H1 (cell line): ENCODE measurements at regions not wholly inside any gene's neighbourhood (a gene's known extent, or its start where the extent isn't known, plus 50 kb on each side); places are given as distances from the start of the nearest gene placed in this dataset.

Experiments used
- CTCF ChIA-PET: fragments of 300-600 bp; sonication (Branson Sonifier 250); formaldehyde crosslinking; loops from one replicate; lab custom pipeline; 2021; ENCODE audit not compliant: partially characterized antibody; lab: Charles Lee
- POLR2A ChIA-PET: fragments of 300-600 bp; sonication (Branson Sonifier 250); formaldehyde crosslinking; loops from one replicate; lab custom pipeline; 2021; ENCODE audit warnings: inconsistent platforms; ENCODE audit not compliant: partially characterized antibody; lab: Charles Lee
- DNase-seq, 2 experiments: peaks; one replicate each; pipeline versions ENCODE4 v3.0.0 to v3.0.0-alpha.2; 2010 to 2022; ENCODE audit warnings: low spot score in 2 of 2, low read depth in 1 of 2, mixed read lengths in 1 of 2
- FAIRE-seq: peaks from 2 replicates; lab custom pipeline; 2011; peaks lifted over from hg19 to GRCh38; lab: Jason Lieb, UNC
- H2AFZ ChIP-seq: 2 replicates; pipeline ENCODE4 v1.8.1; 2012; ENCODE audit warnings: low read length, inconsistent platforms
- H2AK5ac ChIP-seq: 2 replicates; pipeline ENCODE4 v1.6.1; 2013; ENCODE audit warnings: low read depth, low read length
- H2BK120ac ChIP-seq: replicated peaks from 2 replicates; pipeline ENCODE3; 2013; ENCODE audit warnings: low read depth, low read length, inconsistent platforms
- H2BK12ac ChIP-seq: 2 replicates; pipeline ENCODE4 v1.6.1; 2013; ENCODE audit warnings: low read depth, low read length
- H2BK15ac ChIP-seq: 2 replicates; pipeline ENCODE4 v1.6.1; 2013; ENCODE audit warnings: low read length
- H2BK20ac ChIP-seq: 2 replicates; pipeline ENCODE4 v1.6.1; 2013; ENCODE audit warnings: low read length
- H2BK5ac ChIP-seq: 2 replicates; pipeline ENCODE4 v1.6.1; 2013; ENCODE audit warnings: low read depth, low read length
- H3K14ac ChIP-seq: 2 replicates; pipeline ENCODE4 v1.6.1; 2013; ENCODE audit warnings: inconsistent platforms; ENCODE audit not compliant: insufficient read length
- H3K18ac ChIP-seq: 2 replicates; pipeline ENCODE4 v1.6.1; 2013; ENCODE audit warnings: low read length; ENCODE audit errors: extremely low read depth
- H3K23ac ChIP-seq: 2 replicates; pipeline ENCODE4 v1.6.1; 2013; ENCODE audit warnings: inconsistent platforms; ENCODE audit not compliant: insufficient read length
- H3K23me2 ChIP-seq: 2 replicates; pipeline ENCODE4 v1.6.1; 2013; ENCODE audit warnings: low read depth, low read length
- H3K27ac ChIP-seq: 2 replicates; pipeline ENCODE4 v1.6.1; 2011; ENCODE audit warnings: low read depth, low read length, inconsistent platforms
- H3K27me3 ChIP-seq, 4 experiments: replicated peaks in 1 of 4; 1 replicate in 1 of 4; 2 replicates in 3 of 4; pipeline versions ENCODE4 v1.6.1 to v1.8.1; 2011 to 2013; ENCODE audit warnings: low read length in 3 of 4, mild to moderate bottlenecking in 3 of 4, inconsistent platforms in 2 of 4, mixed read lengths in 2 of 4, moderate library complexity in 1 of 4; ENCODE audit not compliant: control insufficient read depth in 3 of 4, insufficient read depth in 3 of 4; ENCODE audit errors: extremely low read depth in 1 of 4
- H3K36me3 ChIP-seq, 4 experiments: 2 replicates each; pipeline versions ENCODE4 v1.6.1 to v1.8.1; 2011 to 2013; ENCODE audit warnings: mild to moderate bottlenecking in 4 of 4, low read length in 3 of 4, moderate library complexity in 2 of 4, control low read depth in 1 of 4, inconsistent platforms in 1 of 4; ENCODE audit not compliant: insufficient read depth in 4 of 4, control insufficient read depth in 2 of 4
- H3K4ac ChIP-seq: replicated peaks from 2 replicates; pipeline ENCODE3; 2013; ENCODE audit warnings: low read length, low read depth, mixed read lengths, inconsistent platforms; ENCODE audit not compliant: insufficient read length
- H3K4me1 ChIP-seq, 4 experiments: replicated peaks in 1 of 4; 1 replicate in 1 of 4; 2 replicates in 3 of 4; pipeline versions ENCODE4 v1.6.1 to v1.8.1; 2011 to 2013; ENCODE audit warnings: low read length in 3 of 4, inconsistent platforms in 2 of 4, mixed read lengths in 1 of 4; ENCODE audit not compliant: insufficient read depth in 4 of 4, control insufficient read depth in 3 of 4
- H3K4me2 ChIP-seq, 2 experiments: 2 replicates each; pipeline versions ENCODE4 v1.6.1 to v1.8.1; 2011 to 2013; ENCODE audit warnings: low read depth in 2 of 2, low read length in 2 of 2, control low read depth in 1 of 2, inconsistent platforms in 1 of 2, mild to moderate bottlenecking in 1 of 2; ENCODE audit not compliant: insufficient read depth in 1 of 2
- H3K4me3 ChIP-seq, 4 experiments: fragments of 200-600, 300-600 bp in 1 of 4; sonication (generic), shearing (Covaris generic), sonication (Bioruptor Twin) in 1 of 4; 2 replicates each; pipeline versions ENCODE4 v1.5.1 to v1.8.1; 2011 to 2016; ENCODE audit warnings: low read length in 4 of 4, low read depth in 3 of 4, control low read depth in 2 of 4, inconsistent platforms in 2 of 4, mild to moderate bottlenecking in 2 of 4, mixed read lengths in 1 of 4, moderate library complexity in 1 of 4; ENCODE audit not compliant: insufficient read depth in 2 of 4; ENCODE audit errors: extremely low read depth in 1 of 4
- H3K56ac ChIP-seq: replicated peaks from 2 replicates; pipeline ENCODE3; 2013; ENCODE audit warnings: low read depth, mild to moderate bottlenecking, mixed read lengths, low read length, inconsistent platforms; ENCODE audit not compliant: insufficient read length
- H3K79me1 ChIP-seq: 2 replicates; pipeline ENCODE4 v1.6.1; 2013; ENCODE audit warnings: low read depth, low read length, control low read depth
- H3K79me2 ChIP-seq, 2 experiments: 2 replicates each; pipeline versions ENCODE4 v1.6.1 to v1.8.1; 2012 to 2013; ENCODE audit warnings: low read length in 2 of 2, mild to moderate bottlenecking in 2 of 2, inconsistent platforms in 1 of 2; ENCODE audit not compliant: insufficient read depth in 2 of 2, control insufficient read depth in 1 of 2
- H3K9ac ChIP-seq, 4 experiments: replicated peaks in 1 of 4; 1 replicate in 1 of 4; 2 replicates in 3 of 4; pipeline versions ENCODE4 v1.6.1 to v1.8.1; 2011 to 2013; ENCODE audit warnings: low read depth in 3 of 4, low read length in 3 of 4, control low read depth in 2 of 4, mild to moderate bottlenecking in 2 of 4, moderate library complexity in 2 of 4, inconsistent platforms in 1 of 4; ENCODE audit errors: extremely low read depth in 1 of 4
- H3K9me3 ChIP-seq, 2 experiments: 2 replicates each; pipeline versions ENCODE4 v1.6.1 to v1.8.1; 2012 to 2013; ENCODE audit warnings: mild to moderate bottlenecking in 2 of 2, moderate library complexity in 2 of 2, control low read depth in 1 of 2, inconsistent platforms in 1 of 2, low read depth in 1 of 2, low read length in 1 of 2, mixed read lengths in 1 of 2; ENCODE audit not compliant: insufficient read depth in 2 of 2
- H4K20me1 ChIP-seq, 2 experiments: replicated peaks in 1 of 2; 2 replicates each; pipeline versions ENCODE3 to v1.8.1; 2011 to 2013; ENCODE audit warnings: inconsistent platforms in 2 of 2, low read length in 2 of 2, mild to moderate bottlenecking in 1 of 2; ENCODE audit not compliant: insufficient read depth in 2 of 2, control insufficient read depth in 1 of 2
- H4K5ac ChIP-seq: 2 replicates; pipeline ENCODE4 v1.6.1; 2013; ENCODE audit warnings: low read length, low read depth, mixed read lengths, inconsistent platforms; ENCODE audit not compliant: insufficient read length
- H4K8ac ChIP-seq: 2 replicates; pipeline ENCODE4 v1.8.0; 2013; ENCODE audit warnings: mild to moderate bottlenecking, moderate library complexity, low read length, inconsistent platforms; ENCODE audit not compliant: insufficient read depth; ENCODE audit errors: extremely low read depth
- H4K91ac ChIP-seq: replicated peaks from 2 replicates; pipeline ENCODE3; 2013; ENCODE audit warnings: low read length, mixed read lengths, inconsistent platforms; ENCODE audit not compliant: insufficient read length
- BRCA1 ChIP-seq: IDR thresholded peaks from 2 replicates; pipeline ENCODE4 v1.6.1; 2012; ENCODE audit warnings: low read depth, low read length, improper control_type of control experiment
- CBX8 ChIP-seq: fragments of 300-800, 300-1000 bp; sonication (generic); IDR thresholded peaks from 2 replicates; pipeline ENCODE4 v1.7.1; 2016; ENCODE audit warnings: low read depth, low read length, borderline replicate concordance
- CHD2 ChIP-seq: IDR thresholded peaks from 2 replicates; pipeline ENCODE4 v1.6.1; 2012; ENCODE audit warnings: low read length, improper control_type of control experiment
- GABPA ChIP-seq: IDR thresholded peaks from 2 replicates; pipeline ENCODE4 v1.6.1; 2011; ENCODE audit warnings: mild to moderate bottlenecking, low read length, moderate library complexity, borderline replicate concordance; ENCODE audit not compliant: insufficient read depth
- HDAC2 ChIP-seq, 2 experiments: fragments of 300-600 bp in 1 of 2; sonication (generic) in 1 of 2; IDR thresholded peaks; 2 replicates each; pipeline ENCODE4 v1.6.1; 2011 to 2012; ENCODE audit warnings: low read depth in 2 of 2, low read length in 2 of 2, mild to moderate bottlenecking in 2 of 2, moderate library complexity in 2 of 2, borderline replicate concordance in 1 of 2, inconsistent platforms in 1 of 2
- JUND ChIP-seq: IDR thresholded peaks from 2 replicates; pipeline ENCODE4 v1.6.1; 2011; ENCODE audit warnings: mild to moderate bottlenecking, improper control_type of control experiment, low read length
- MAX ChIP-seq: IDR thresholded peaks from 2 replicates; pipeline ENCODE4 v1.6.1; 2012; ENCODE audit warnings: inconsistent platforms
- RAD21 ChIP-seq, 2 experiments: IDR thresholded peaks in 1 of 2; conservative IDR thresholded peaks in 1 of 2; 2 replicates each; pipeline ENCODE4 v1.6.1; 2011; ENCODE audit warnings: low read depth in 2 of 2, low read length in 2 of 2, improper control_type of control experiment in 1 of 2, inconsistent platforms in 1 of 2, mild to moderate bottlenecking in 1 of 2, moderate library complexity in 1 of 2
- RNF2 ChIP-seq: fragments of 200-900, 300-1000 bp; sonication (generic); IDR thresholded peaks from 2 replicates; pipeline ENCODE4 v1.7.1; 2016; ENCODE audit warnings: borderline replicate concordance, low read depth, mild to moderate bottlenecking, antibody characterized with exemption, low read length; ENCODE audit not compliant: poor library complexity, severe bottlenecking; ENCODE audit errors: missing control alignments
- SP1 ChIP-seq: IDR thresholded peaks from 2 replicates; pipeline ENCODE4 v1.6.1; 2011; ENCODE audit warnings: low read depth, low read length
- SP4 ChIP-seq: IDR thresholded peaks from 2 replicates; pipeline ENCODE4 v1.6.1; 2012; ENCODE audit warnings: low read length, inconsistent platforms
- SRF ChIP-seq: IDR thresholded peaks from 2 replicates; pipeline ENCODE4 v1.6.1; 2011; ENCODE audit warnings: mild to moderate bottlenecking, low read depth, low read length, moderate library complexity
- SUZ12 ChIP-seq: fragments of 200-600 bp; sonication (generic); IDR thresholded peaks from 2 replicates; pipeline ENCODE4 v1.6.1; 2012; ENCODE audit warnings: mild to moderate bottlenecking, inconsistent platforms, low read length, moderate library complexity, mixed read lengths
- TEAD4 ChIP-seq: IDR thresholded peaks from 2 replicates; pipeline ENCODE4 v1.6.1; 2012; ENCODE audit warnings: low read depth, low read length, inconsistent platforms, mixed read lengths
- YY1 ChIP-seq: IDR thresholded peaks from 2 replicates; pipeline ENCODE4 v1.6.1; 2011; ENCODE audit warnings: low read depth, mild to moderate bottlenecking, low read length
- WGBS, 2 experiments: shearing (Covaris generic) in 1 of 2; methylation state at CpG; one replicate each; pipeline versions ENCODE4 v1.1.6 to v1.1.7; 2013 to 2015; ENCODE audit warnings: low lambda C conversion rate in 2 of 2, mixed read lengths in 2 of 2, inconsistent platforms in 1 of 2, low coverage in 1 of 2, missing lambda C conversion rate in 1 of 2; ENCODE audit not compliant: insufficient replicate concordance in 2 of 2, insufficient coverage in 1 of 2, insufficient read length in 1 of 2; ENCODE audit errors: extremely low coverage in 1 of 2, missing lambda C conversion rate in 1 of 2; 5-methylcytosine and 5-hydroxymethylcytosine counted together

- FAIRE-seq: no peak
- Histone ChIP-seq H4K5ac (no peak overlapping the region), H3K23ac (no peak overlapping the region), H4K8ac (no peak overlapping the region), H3K4ac (no peak overlapping the region), H3K23me2 (no peaks in the 10 kb centered on the region), H3K9ac (no peak overlapping the region), H2AK5ac (no peak overlapping the region), H2AFZ (no peak overlapping the region), H2BK12ac (no peak overlapping the region), H4K20me1 (no peaks in the 10 kb centered on the region), H3K9me3 (no peaks in the 10 kb centered on the region), H2BK120ac (no peak overlapping the region), H2BK20ac (no peak overlapping the region), H3K4me2 (no peak overlapping the region), H3K56ac (no peak overlapping the region), H3K18ac (no peak overlapping the region), H3K14ac (no peak overlapping the region), H2BK15ac (no peak overlapping the region), H3K79me1 (no peaks in the 10 kb centered on the region), H3K4me3 (no peak overlapping the region), H3K27me3 (no peaks in the 10 kb centered on the region), H4K91ac (no peak overlapping the region), H2BK5ac (no peak overlapping the region), H3K79me2 (no peaks in the 10 kb centered on the region), H3K36me3 (no peaks in the 10 kb centered on the region), H3K27ac (no peak overlapping the region), H3K4me1 (no peaks in the 10 kb centered on the region)
- CTCF ChIA-PET: interaction anchor here (1.3 kb wide), 1 partner anchor 16 kb away, joined by 4 read pairs; no protein-coding TSS in a partner anchor
- DNase-seq: no peak
- 92% methylated on average over 2 of the region's 2 CpGs; no CpG with 5 or more reads in 1 of the 2 experiments for WGBS, 2 experiments
- POLR2A ChIA-PET: no interaction called here
- TF ChIP-seq CHD2 (no peak), GABPA (no peak), YY1 (no peak), JUND (no peak), BRCA1 (no peak), SUZ12 (no peak), SRF (no peak), SP1 (no peak), CBX8 (no peak), MAX (no peak), RNF2 (no peak), TEAD4 (no peak), HDAC2 (IDR thresholded peaks at IDR 0.05; ENCODE audit: borderline replicate concordance in 1 of 2, low read depth in 2 of 2, low read length in 2 of 2) (no peak), SP4 (no peak), RAD21 (IDR thresholded peaks at IDR 0.05 in 1 of 2, conservative IDR thresholded peaks at IDR 0.05 in 1 of 2; ENCODE audit: low read depth in 2 of 2, low read length in 2 of 2) (no peak)
Measured at GRCh38 chr1:30395631-30396030, 327.8 kb downstream of the MATN1 start.
